Mesenchymal stem cell (in vitro differentiated cells and primary cell): ENCODE measurements at regions not wholly inside any gene's neighbourhood (a gene's known extent, or its start where the extent isn't known, plus 50 kb on each side); places are given as distances from the start of the nearest gene placed in this dataset.

Source experiments
- DNase-seq: peaks from one replicate; pipeline ENCODE4 v3.0.0-alpha.2; 2013
- H2AFZ ChIP-seq: one replicate; pipeline ENCODE4 v1.6.1; 2013; ENCODE audit warnings: low read depth, mild to moderate bottlenecking, control low read depth, inconsistent platforms, low read length, moderate library complexity
- H2AK5ac ChIP-seq: 2 replicates; pipeline ENCODE4 v1.6.1; 2013; ENCODE audit warnings: low read length, moderate library complexity, mild to moderate bottlenecking, inconsistent platforms; ENCODE audit not compliant: severe bottlenecking
- H2BK120ac ChIP-seq: one replicate; pipeline ENCODE4 v1.6.1; 2013; ENCODE audit warnings: low read depth, mild to moderate bottlenecking, inconsistent platforms, low read length, moderate library complexity
- H2BK12ac ChIP-seq, 2 experiments: one replicate each; pipeline ENCODE4 v1.6.1; 2013; ENCODE audit warnings: inconsistent platforms in 2 of 2, low read length in 2 of 2, mild to moderate bottlenecking in 2 of 2, moderate library complexity in 2 of 2, control low read depth in 1 of 2
- H2BK15ac ChIP-seq: one replicate; pipeline ENCODE4 v1.6.1; 2013; ENCODE audit warnings: mild to moderate bottlenecking, low read depth, inconsistent platforms; ENCODE audit not compliant: poor library complexity, severe bottlenecking
- H2BK5ac ChIP-seq: 2 replicates; pipeline ENCODE4 v1.6.1; 2013; ENCODE audit warnings: low read depth, mild to moderate bottlenecking, low read length, control low read depth, inconsistent platforms; ENCODE audit not compliant: poor library complexity, severe bottlenecking
- H3K14ac ChIP-seq, 2 experiments: one replicate each; pipeline ENCODE4 v1.6.1; 2013; ENCODE audit warnings: inconsistent platforms in 2 of 2, low read length in 2 of 2, control low read depth in 1 of 2, mild to moderate bottlenecking in 1 of 2, moderate library complexity in 1 of 2
- H3K18ac ChIP-seq, 2 experiments: one replicate each; pipeline ENCODE4 v1.6.1; 2013; ENCODE audit warnings: inconsistent platforms in 2 of 2, low read length in 2 of 2, control low read depth in 1 of 2, low read depth in 1 of 2, mild to moderate bottlenecking in 1 of 2
- H3K23ac ChIP-seq, 2 experiments: one replicate each; pipeline ENCODE4 v1.6.1; 2013; ENCODE audit warnings: inconsistent platforms in 2 of 2, low read length in 2 of 2, mild to moderate bottlenecking in 2 of 2, moderate library complexity in 2 of 2, control low read depth in 1 of 2
- H3K27ac ChIP-seq: 2 replicates; pipeline ENCODE4 v1.5.1; 2013; ENCODE audit warnings: mild to moderate bottlenecking, moderate library complexity, low read length, control low read depth, inconsistent platforms; ENCODE audit not compliant: poor library complexity, severe bottlenecking
- H3K27me3 ChIP-seq, 2 experiments: 2 replicates each; pipeline versions ENCODE4 v1.6.1 to v1.7.0; 2013; ENCODE audit warnings: low read length in 2 of 2, mild to moderate bottlenecking in 2 of 2, moderate library complexity in 2 of 2, control low read depth in 1 of 2, inconsistent platforms in 1 of 2; ENCODE audit not compliant: control insufficient read depth in 1 of 2, insufficient read depth in 1 of 2
- H3K36me3 ChIP-seq, 2 experiments: 2 replicates each; pipeline versions ENCODE4 v1.6.1 to v1.7.0; 2013; ENCODE audit warnings: low read length in 2 of 2, control low read depth in 1 of 2, inconsistent platforms in 1 of 2, low read depth in 1 of 2, mild to moderate bottlenecking in 1 of 2; ENCODE audit not compliant: insufficient read depth in 2 of 2, control insufficient read depth in 1 of 2
- H3K4ac ChIP-seq, 2 experiments: one replicate each; pipeline ENCODE4 v1.6.1; 2013; ENCODE audit warnings: inconsistent platforms in 2 of 2, low read length in 2 of 2, mild to moderate bottlenecking in 2 of 2, moderate library complexity in 2 of 2, control low read depth in 1 of 2, low read depth in 1 of 2
- H3K4me1 ChIP-seq: 2 replicates; pipeline ENCODE4 v1.6.1; 2013; ENCODE audit warnings: low read depth, low read length, control low read depth; ENCODE audit not compliant: control insufficient read depth, insufficient read depth
- H3K4me2 ChIP-seq: 2 replicates; pipeline ENCODE4 v1.6.1; 2013; ENCODE audit warnings: low read length, mild to moderate bottlenecking, inconsistent platforms; ENCODE audit not compliant: poor library complexity, severe bottlenecking
- H3K4me3 ChIP-seq, 2 experiments: 2 replicates each; pipeline versions ENCODE4 v1.5.1 to v1.7.0; 2013; ENCODE audit warnings: low read length in 2 of 2, mild to moderate bottlenecking in 2 of 2, control low read depth in 1 of 2, low read depth in 1 of 2; ENCODE audit not compliant: insufficient read depth in 1 of 2
- H3K79me1 ChIP-seq: replicated peaks from 2 replicates; pipeline ENCODE4 v1.6.1; 2013; ENCODE audit warnings: mild to moderate bottlenecking, control low read depth, low read length, inconsistent platforms; ENCODE audit not compliant: poor library complexity, severe bottlenecking
- H3K9ac ChIP-seq: 2 replicates; pipeline ENCODE4 v1.7.0; 2013; ENCODE audit warnings: mild to moderate bottlenecking, low read length, moderate library complexity
- H3K9me3 ChIP-seq: 2 replicates; pipeline ENCODE4 v1.7.0; 2013; ENCODE audit warnings: mild to moderate bottlenecking, low read length; ENCODE audit not compliant: control insufficient read depth
- H4K8ac ChIP-seq: one replicate; pipeline ENCODE4 v1.6.1; 2013; ENCODE audit warnings: inconsistent platforms, mild to moderate bottlenecking, low read length, moderate library complexity
- H4K91ac ChIP-seq: one replicate; pipeline ENCODE4 v1.6.1; 2013; ENCODE audit warnings: mild to moderate bottlenecking, low read length, inconsistent platforms
- WGBS: methylation state at CpG from one replicate; pipeline ENCODE4 v1.1.7; 2013; ENCODE audit warnings: mixed read lengths; 5-methylcytosine and 5-hydroxymethylcytosine counted together

GRCh38 chr5:104538734-104539133 lies 976.1 kb upstream of the NUDT12 start:
- no peak for DNase-seq
- Histone ChIP-seq H3K27me3 (no peaks in the 10 kb centered on the region), H3K27ac (no peak overlapping the region), H4K8ac (no peak overlapping the region), H3K9ac (no peak overlapping the region), H3K18ac (no peak overlapping the region), H2BK120ac (no peak overlapping the region), H2AK5ac (no peak overlapping the region), H3K14ac (no peak overlapping the region), H2BK5ac (no peak overlapping the region), H2BK15ac (no peak overlapping the region), H3K79me1 (no peaks in the 10 kb centered on the region), H3K4me2 (no peak overlapping the region), H3K36me3 (no peaks in the 10 kb centered on the region), H3K9me3 (no peaks in the 10 kb centered on the region), H4K91ac (no peak overlapping the region), H3K4me3 (no peak overlapping the region), H3K4ac (no peak overlapping the region), H2BK12ac (no peak overlapping the region), H2AFZ (no peak overlapping the region), H3K23ac (no peak overlapping the region), H3K4me1 (no peaks in the 10 kb centered on the region)
- 95% methylated on average over 4 of the region's 6 CpGs for WGBS

GRCh38 chr5:104533498-104533897 lies 970.9 kb upstream of the NUDT12 start:
- Histone ChIP-seq H3K4me2 (no peak overlapping the region), H3K18ac (no peak overlapping the region), H2BK15ac (no peak overlapping the region), H3K79me1 (no peaks in the 10 kb centered on the region), H3K4me1 (no peaks in the 10 kb centered on the region), H2AFZ (no peak overlapping the region), H4K8ac (no peak overlapping the region), H3K14ac (no peak overlapping the region), H3K27ac (no peak overlapping the region), H3K9me3 (no peaks in the 10 kb centered on the region), H3K9ac (no peak overlapping the region), H2AK5ac (no peak overlapping the region), H3K23ac (no peak overlapping the region), H3K4ac (no peak overlapping the region), H3K27me3 (no peaks in the 10 kb centered on the region), H2BK5ac (no peak overlapping the region), H3K36me3 (no peaks in the 10 kb centered on the region), H4K91ac (no peak overlapping the region), H2BK120ac (no peak overlapping the region), H2BK12ac (no peak overlapping the region), H3K4me3 (no peak overlapping the region)
- DNase-seq: no peak

GRCh38 chr5:104526866-104527265 lies 964.3 kb upstream of the NUDT12 start:
- H3K9ac ChIP-seq: no peak overlapping the region
- H3K79me1 ChIP-seq: no peaks in the 10 kb centered on the region
- H4K8ac ChIP-seq: no peak overlapping the region
- H3K4me3 ChIP-seq: no peak overlapping the region
- H2BK5ac ChIP-seq: no peak overlapping the region
- no CpG with 5 or more reads among the region's 1 CpG for WGBS
- no peak overlapping the region for H3K27ac ChIP-seq
- H3K14ac ChIP-seq: no peak overlapping the region
- no peak overlapping the region for H2AFZ ChIP-seq
- no peak overlapping the region for H3K18ac ChIP-seq
- no peaks in the 10 kb centered on the region for H3K36me3 ChIP-seq
- H3K4me2 ChIP-seq: no peak overlapping the region
- H3K4me1 ChIP-seq: no peaks in the 10 kb centered on the region
- no peaks in the 10 kb centered on the region for H3K9me3 ChIP-seq
- no peak overlapping the region for H4K91ac ChIP-seq
- no peaks in the 10 kb centered on the region for H3K27me3 ChIP-seq
- H2BK15ac ChIP-seq: no peak overlapping the region
- no peak overlapping the region for H3K23ac ChIP-seq
- H2BK12ac ChIP-seq: no peak overlapping the region
- H3K4ac ChIP-seq: no peak overlapping the region
- H2BK120ac ChIP-seq: no peak overlapping the region
- no peak for DNase-seq
- no peak overlapping the region for H2AK5ac ChIP-seq

- H3K36me3 ChIP-seq: no peaks in the 10 kb centered on the region
- H3K14ac ChIP-seq: no peak overlapping the region
- peaks cover 19% of the 10 kb centered on the region for H3K9me3 ChIP-seq
- DNase-seq: no peak
- H2BK12ac ChIP-seq: no peak overlapping the region
- H3K9ac ChIP-seq: peak overlapping the region; percentile 14
- H3K4me1 ChIP-seq: no peaks in the 10 kb centered on the region
- no peak overlapping the region for H2BK5ac ChIP-seq
- no peaks in the 10 kb centered on the region for H3K27me3 ChIP-seq
- H3K23ac ChIP-seq: no peak overlapping the region
- no peak overlapping the region for H3K4me3 ChIP-seq
- no peak overlapping the region for H2AK5ac ChIP-seq
- H3K4ac ChIP-seq: no peak overlapping the region
- H3K79me1 ChIP-seq: no peaks in the 10 kb centered on the region
- no peak overlapping the region for H3K27ac ChIP-seq
- H2AFZ ChIP-seq: no peak overlapping the region
- H2BK15ac ChIP-seq: no peak overlapping the region
- H3K18ac ChIP-seq: no peak overlapping the region
- no peak overlapping the region for H4K91ac ChIP-seq
- H2BK120ac ChIP-seq: no peak overlapping the region
- no peak overlapping the region for H4K8ac ChIP-seq
- H3K4me2 ChIP-seq: no peak overlapping the region
These were observed 951.1 kb upstream of the NUDT12 start for GRCh38 chr5:104513640-104514072.
